IPS-20b (cell line): ENCODE measurements at regions not wholly inside any gene's neighbourhood (a gene's known extent, or its start where the extent isn't known, plus 50 kb on each side); places are given as distances from the start of the nearest gene placed in this dataset.

Source experiments
- H3K27ac ChIP-seq: one replicate; pipeline ENCODE4 v1.5.1; 2013; ENCODE audit warnings: low read length
- H3K27me3 ChIP-seq: 2 replicates; pipeline ENCODE4 v1.6.1; 2013; ENCODE audit warnings: mild to moderate bottlenecking, low read length, inconsistent platforms; ENCODE audit not compliant: insufficient read depth
- H3K36me3 ChIP-seq: 2 replicates; pipeline ENCODE4 v1.6.1; 2013; ENCODE audit warnings: low read depth, mild to moderate bottlenecking, inconsistent platforms, low read length, moderate library complexity; ENCODE audit not compliant: insufficient read depth
- H3K4me1 ChIP-seq: 2 replicates; pipeline ENCODE4 v1.6.1; 2013; ENCODE audit warnings: mild to moderate bottlenecking, control low read depth, inconsistent platforms, low read length, moderate library complexity; ENCODE audit not compliant: insufficient read depth
- H3K4me3 ChIP-seq: 2 replicates; pipeline ENCODE4 v1.5.1; 2013; ENCODE audit warnings: mild to moderate bottlenecking, low read length, inconsistent platforms
- H3K9ac ChIP-seq: 2 replicates; pipeline ENCODE4 v1.6.1; 2013; ENCODE audit warnings: low read depth, mild to moderate bottlenecking, inconsistent platforms, low read length, moderate library complexity
- H3K9me3 ChIP-seq: 2 replicates; pipeline ENCODE4 v1.6.1; 2013; ENCODE audit warnings: mild to moderate bottlenecking, low read depth, low read length, inconsistent platforms; ENCODE audit not compliant: insufficient read depth

DNA sequence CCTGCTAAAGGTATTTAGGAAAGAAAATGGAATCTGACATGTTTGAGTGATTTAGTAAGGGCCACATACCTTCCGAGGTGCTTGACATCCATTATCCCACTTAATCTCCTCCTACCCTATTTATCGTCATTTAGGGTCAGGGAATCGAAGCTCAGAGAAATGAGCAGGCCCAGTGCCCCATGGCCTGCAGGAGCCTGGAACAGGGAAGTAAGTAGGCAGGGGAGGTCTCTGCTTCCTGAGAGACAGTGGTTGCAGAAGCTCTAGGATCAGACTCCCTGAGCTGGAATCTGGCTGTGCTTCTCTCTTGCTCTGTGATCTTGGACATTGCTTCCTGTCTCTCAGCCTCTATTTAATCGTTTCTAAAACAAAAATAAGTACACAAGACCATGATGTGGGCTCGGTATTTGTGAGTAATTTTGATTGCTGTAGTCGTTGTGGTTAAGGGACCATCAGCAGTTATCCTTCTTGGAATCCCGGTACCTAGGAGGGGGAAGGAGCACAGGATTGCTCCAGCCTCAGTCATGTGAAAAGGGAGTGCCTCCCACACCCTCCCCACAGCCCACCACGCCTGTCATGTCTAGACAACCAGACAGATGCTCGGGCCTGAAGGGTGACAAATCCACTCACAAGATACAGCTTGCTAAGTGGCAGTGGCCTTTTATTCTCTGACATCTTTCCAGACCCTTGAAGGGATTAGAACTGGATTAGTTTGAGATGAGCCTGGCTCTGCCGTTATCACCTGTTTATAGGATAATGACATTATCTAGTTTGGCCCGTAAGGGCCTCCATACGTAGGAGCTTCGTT, 169.2 kb upstream of the TSHZ3 start:
- H3K9me3 ChIP-seq, result peaks cover 6% of the 10 kb centered on the region; the same call in 1 of the 2 replicates
- H3K4me3 ChIP-seq, result no peak overlapping the region
- H3K27me3 ChIP-seq, result no peaks in the 10 kb centered on the region
- no peak overlapping the region for H3K27ac ChIP-seq
- no peaks in the 10 kb centered on the region for H3K4me1 ChIP-seq
- no peak overlapping the region for H3K9ac ChIP-seq
- H3K36me3 ChIP-seq, result no peaks in the 10 kb centered on the region

DNA sequence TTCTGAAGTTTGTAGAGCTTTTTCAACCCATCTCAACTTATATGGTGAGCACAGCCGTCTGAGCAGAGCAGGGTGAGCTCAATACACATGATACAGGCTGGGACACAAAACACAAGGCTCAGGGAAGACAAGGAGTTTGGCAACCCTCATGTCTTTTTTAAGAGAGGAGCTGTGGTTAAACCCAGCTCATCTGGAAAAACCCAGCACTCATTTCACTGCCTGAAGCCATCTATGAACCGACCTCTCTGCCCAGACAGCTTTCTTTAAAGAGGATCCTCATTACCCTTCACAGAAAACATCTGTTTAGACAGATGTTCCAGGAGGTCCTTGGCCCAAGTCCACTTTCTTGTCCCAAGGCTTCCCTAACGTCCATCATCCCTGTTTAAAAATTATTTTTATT, 170.0 kb upstream of the TSHZ3 start:
- Histone ChIP-seq H3K9ac (no peak overlapping the region), H3K9me3 (peaks cover 6% of the 10 kb centered on the region; the same call in 1 of the 2 replicates), H3K4me1 (no peaks in the 10 kb centered on the region)

DNA sequence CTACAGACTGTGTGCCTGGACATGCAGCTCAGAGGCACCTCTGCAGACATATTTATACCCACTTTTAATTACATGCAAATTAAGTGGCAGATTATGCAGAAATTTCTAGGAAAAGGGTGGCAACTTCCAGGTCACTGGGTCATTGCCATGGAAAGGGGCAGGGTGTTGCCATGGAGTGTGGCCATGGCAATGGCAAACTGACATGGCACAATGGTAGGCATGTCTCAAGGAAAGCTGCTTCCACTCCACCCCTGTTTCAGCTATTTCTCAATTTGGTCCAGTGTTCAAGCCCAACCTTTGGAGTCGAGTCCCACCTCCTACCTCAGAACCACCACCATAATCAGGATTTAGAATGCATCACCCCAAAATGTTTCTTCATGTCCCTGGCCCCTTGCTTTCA, 170.7 kb upstream of the TSHZ3 start:
- no peaks in the 10 kb centered on the region for H3K27me3 ChIP-seq
- H3K27ac ChIP-seq, result no peak overlapping the region
- no peaks in the 10 kb centered on the region for H3K36me3 ChIP-seq
- no peaks in the 10 kb centered on the region for H3K4me1 ChIP-seq
- no peak overlapping the region for H3K9ac ChIP-seq
- H3K4me3 ChIP-seq, result no peak overlapping the region
- H3K9me3 ChIP-seq, result peaks cover 11% of the 10 kb centered on the region

More for the DNA sequence above, 170.0 kb upstream of the TSHZ3 start:
- H3K27ac ChIP-seq, result no peak overlapping the region
- no peak overlapping the region for H3K4me3 ChIP-seq
- H3K27me3 ChIP-seq, result no peaks in the 10 kb centered on the region
- H3K36me3 ChIP-seq, result no peaks in the 10 kb centered on the region

DNA sequence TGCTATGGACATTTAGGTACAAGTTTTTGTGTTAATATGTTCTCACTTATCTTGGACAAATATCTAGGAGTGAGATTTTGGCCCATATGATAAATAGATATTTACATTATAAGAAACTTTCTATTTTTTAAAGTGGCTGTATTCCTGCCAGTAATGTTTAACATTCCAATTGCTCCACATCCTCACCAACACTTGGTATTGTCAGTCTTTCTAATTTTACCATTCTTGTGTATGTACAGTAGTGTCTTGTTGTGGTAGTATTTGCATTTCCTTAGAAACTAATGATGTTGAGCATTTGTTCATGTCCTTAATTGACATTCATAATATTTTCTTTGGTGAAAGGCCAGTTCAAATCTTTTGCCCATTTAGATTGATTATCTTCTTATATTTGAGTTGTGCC, 171.4 kb upstream of the TSHZ3 start:
- Histone ChIP-seq H3K27ac (no peak overlapping the region), H3K27me3 (no peaks in the 10 kb centered on the region), H3K4me3 (no peak overlapping the region), H3K9me3 (peaks cover 15% of the 10 kb centered on the region), H3K9ac (no peak overlapping the region), H3K36me3 (no peaks in the 10 kb centered on the region), H3K4me1 (no peaks in the 10 kb centered on the region)

DNA sequence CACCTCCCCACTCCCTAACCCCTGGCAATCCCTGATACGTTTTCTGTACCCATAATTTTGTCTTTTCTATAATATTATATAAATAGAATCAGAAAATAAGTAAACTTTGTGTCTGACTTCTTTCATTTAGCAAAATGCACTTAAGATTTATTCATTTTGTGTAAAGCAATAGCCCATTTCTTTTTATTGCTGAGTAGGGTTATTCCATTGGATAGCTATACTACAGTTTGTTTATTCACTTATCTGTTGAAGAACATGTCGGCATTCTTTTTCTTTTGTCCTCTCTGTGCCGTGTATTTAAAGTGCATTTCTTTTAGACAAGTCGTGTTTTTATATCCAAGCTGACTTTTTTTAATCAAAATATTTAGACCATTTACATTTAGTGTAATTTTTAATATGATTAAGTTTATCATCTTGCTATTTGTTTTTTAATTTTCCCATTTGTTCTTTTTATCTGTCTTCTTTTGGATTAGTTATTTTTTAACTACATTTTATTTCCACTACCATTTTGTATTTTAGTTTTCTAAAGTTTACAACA, 176.4 kb upstream of the TSHZ3 start:
- H3K4me1 ChIP-seq, result no peaks in the 10 kb centered on the region
- H3K9ac ChIP-seq, result no peak overlapping the region
- H3K27me3 ChIP-seq, result no peaks in the 10 kb centered on the region
- no peaks in the 10 kb centered on the region for H3K36me3 ChIP-seq
- H3K9me3 ChIP-seq, result peaks cover 14% of the 10 kb centered on the region
- H3K27ac ChIP-seq, result no peak overlapping the region
- no peak overlapping the region for H3K4me3 ChIP-seq

DNA sequence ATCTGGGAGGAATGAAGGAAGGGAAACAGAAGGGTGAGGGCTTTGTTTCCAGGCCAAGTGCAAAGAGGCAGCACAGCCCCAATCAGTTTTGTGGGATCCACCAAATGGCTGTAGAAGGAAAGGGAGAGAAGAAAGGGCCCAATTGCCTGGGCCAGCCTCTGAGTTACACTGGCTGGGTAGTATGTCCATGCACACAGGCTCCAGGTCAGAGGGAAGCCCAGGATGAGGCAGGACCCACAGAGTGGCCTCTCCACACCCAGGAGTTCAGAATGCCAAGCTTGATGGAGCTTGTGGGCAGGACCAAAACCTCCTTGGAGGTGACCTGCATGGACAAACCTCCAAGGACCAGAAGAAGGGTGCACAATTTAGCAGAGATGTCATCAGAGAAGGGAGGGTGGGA, 178.2 kb upstream of the TSHZ3 start:
- Histone ChIP-seq H3K9ac (no peak overlapping the region), H3K27me3 (no peaks in the 10 kb centered on the region), H3K4me3 (no peak overlapping the region), H3K9me3 (peaks cover 12% of the 10 kb centered on the region), H3K36me3 (no peaks in the 10 kb centered on the region), H3K27ac (no peak overlapping the region), H3K4me1 (no peaks in the 10 kb centered on the region)

DNA sequence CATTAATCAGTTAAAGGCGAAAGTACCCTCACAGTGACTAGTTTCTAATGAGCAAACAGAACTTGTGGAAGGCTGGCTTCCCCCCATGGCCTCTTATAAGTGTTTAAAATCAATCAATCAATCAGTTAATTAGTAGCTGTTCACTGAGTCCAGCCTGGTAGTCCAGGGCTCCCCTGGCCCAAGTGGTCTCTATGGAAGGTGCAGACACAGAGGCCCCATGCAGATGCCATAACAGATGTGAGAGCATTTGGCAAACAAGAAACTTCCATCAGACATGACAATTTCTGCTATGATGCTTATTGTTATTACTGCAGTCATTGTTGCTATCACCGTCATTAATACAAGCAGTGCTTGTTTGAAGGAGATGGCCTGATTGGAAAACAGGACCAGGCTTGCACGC, 179.0 kb upstream of the TSHZ3 start:
- Histone ChIP-seq H3K27me3 (no peaks in the 10 kb centered on the region), H3K27ac (no peak overlapping the region), H3K9me3 (peaks cover 12% of the 10 kb centered on the region), H3K36me3 (no peaks in the 10 kb centered on the region), H3K4me1 (no peaks in the 10 kb centered on the region), H3K4me3 (no peak overlapping the region), H3K9ac (no peak overlapping the region)

DNA sequence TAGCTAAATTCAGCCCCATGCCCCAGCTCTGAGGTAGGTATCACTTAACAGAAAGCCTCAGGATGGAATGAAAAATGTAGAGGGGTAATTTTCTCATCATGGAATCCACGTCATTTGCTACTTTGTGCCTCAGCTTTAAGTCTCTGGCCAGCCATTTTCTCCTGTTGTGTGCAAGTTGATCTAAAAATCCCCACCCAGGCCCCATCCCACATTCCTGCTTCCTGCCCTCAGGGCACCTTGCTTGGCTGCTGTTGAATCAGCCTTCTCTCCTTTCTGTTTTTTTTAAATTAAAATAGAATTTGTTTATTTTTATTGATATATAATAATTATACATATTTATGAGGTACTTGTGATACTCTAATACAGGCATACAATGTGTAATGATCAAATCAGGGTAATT, 179.9 kb upstream of the TSHZ3 start:
- Histone ChIP-seq H3K4me3 (no peak overlapping the region), H3K27me3 (no peaks in the 10 kb centered on the region), H3K9ac (no peak overlapping the region), H3K36me3 (no peaks in the 10 kb centered on the region), H3K4me1 (no peaks in the 10 kb centered on the region), H3K9me3 (peaks cover 12% of the 10 kb centered on the region), H3K27ac (no peak overlapping the region)

DNA sequence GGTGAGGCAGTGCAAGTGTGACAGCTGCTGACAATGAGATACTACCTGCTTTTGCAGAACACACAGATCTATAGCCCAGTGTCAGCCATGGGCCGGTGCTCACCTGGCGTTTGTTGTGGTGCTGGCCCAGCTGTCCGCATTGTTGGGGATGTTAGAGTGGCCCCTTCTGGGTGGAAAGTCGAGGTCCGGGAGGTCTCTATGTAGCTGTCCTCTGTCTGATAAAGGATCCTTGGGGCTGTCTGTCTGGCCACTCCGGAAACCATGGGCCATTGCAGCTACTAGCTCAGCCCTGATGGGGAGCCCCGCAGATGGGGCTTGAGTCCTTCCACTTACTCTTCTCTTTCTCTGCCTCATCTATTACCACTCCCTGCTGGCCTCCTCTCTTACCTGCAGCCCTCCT, 181.5 kb upstream of the TSHZ3 start:
- no peaks in the 10 kb centered on the region for H3K27me3 ChIP-seq
- H3K36me3 ChIP-seq, result no peaks in the 10 kb centered on the region
- no peak overlapping the region for H3K4me3 ChIP-seq
- no peak overlapping the region for H3K27ac ChIP-seq
- peaks cover 3% of the 10 kb centered on the region for H3K9me3 ChIP-seq
- H3K4me1 ChIP-seq, result no peaks in the 10 kb centered on the region
- no peak overlapping the region for H3K9ac ChIP-seq

DNA sequence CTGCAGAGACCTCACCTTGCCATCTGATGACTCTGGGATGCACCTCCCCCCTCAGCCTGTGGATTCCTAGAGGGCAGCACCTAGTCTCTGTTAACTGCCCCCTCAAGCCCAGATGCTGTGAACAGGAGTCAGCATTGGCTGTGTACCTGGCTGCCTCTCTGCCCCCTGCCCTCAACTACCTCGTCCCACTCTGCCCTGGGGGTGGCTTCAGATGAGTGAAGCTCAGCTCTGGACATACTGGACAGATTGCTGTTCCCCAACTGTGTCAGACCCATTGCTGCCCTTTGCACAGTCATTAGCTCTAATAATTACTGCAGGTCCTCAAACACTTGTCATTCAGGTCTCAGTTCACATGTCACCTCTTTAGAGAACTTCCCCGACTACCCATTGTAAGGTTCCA, 182.1 kb upstream of the TSHZ3 start:
- H3K27me3 ChIP-seq, result no peaks in the 10 kb centered on the region
- H3K4me1 ChIP-seq, result no peaks in the 10 kb centered on the region
- H3K27ac ChIP-seq, result no peak overlapping the region
- H3K4me3 ChIP-seq, result no peak overlapping the region
- H3K36me3 ChIP-seq, result no peaks in the 10 kb centered on the region
- peaks cover 1% of the 10 kb centered on the region; the same call in 1 of the 2 replicates for H3K9me3 ChIP-seq
- H3K9ac ChIP-seq, result no peak overlapping the region

DNA sequence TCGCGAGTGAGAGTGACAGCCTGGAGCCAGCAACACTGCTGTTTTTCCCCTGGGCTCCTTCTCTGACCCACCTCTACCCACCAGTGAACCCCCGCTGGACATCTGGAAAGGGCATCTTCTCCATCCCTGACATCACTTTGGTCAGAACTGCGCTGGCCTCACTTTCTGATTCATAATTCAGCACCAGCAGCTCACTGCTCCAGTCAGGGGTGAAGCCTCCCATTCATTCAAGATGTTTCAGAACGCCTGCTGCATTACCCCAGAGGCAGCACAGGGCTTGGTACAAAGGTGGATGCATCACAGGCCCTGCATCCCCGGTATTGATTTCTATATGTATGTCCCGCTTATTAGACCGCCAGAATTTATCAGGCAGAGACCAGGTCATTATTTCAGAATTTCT, 182.8 kb upstream of the TSHZ3 start:
- Histone ChIP-seq H3K9ac (no peak overlapping the region), H3K36me3 (no peaks in the 10 kb centered on the region), H3K27me3 (no peaks in the 10 kb centered on the region), H3K4me3 (no peak overlapping the region), H3K9me3 (no peaks in the 10 kb centered on the region), H3K27ac (no peak overlapping the region), H3K4me1 (no peaks in the 10 kb centered on the region)

DNA sequence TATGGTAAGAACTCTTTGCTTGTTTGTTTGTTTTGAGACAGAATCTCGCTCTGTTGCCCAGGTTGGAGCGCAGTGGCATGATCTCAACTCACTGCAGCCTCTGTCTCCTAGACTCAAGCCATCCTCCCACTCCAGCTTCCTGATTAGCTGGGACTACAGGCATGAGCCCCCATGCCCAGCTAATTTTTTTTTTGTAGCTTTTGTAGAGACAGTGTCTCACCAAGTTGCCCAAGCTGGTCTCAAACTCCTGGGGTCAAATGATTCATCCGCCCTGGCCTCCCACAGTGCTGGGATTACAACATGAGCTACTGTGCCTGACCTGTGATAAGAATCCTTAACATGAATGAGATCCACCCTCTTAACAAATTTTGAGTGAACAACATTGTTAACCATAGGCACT, 183.9 kb upstream of the TSHZ3 start:
- Histone ChIP-seq H3K27ac (no peak overlapping the region), H3K4me3 (no peak overlapping the region), H3K9ac (no peak overlapping the region), H3K4me1 (no peaks in the 10 kb centered on the region), H3K27me3 (no peaks in the 10 kb centered on the region), H3K36me3 (no peaks in the 10 kb centered on the region), H3K9me3 (no peaks in the 10 kb centered on the region)
